ENCODE measurements at regions not wholly inside any gene's neighbourhood (a gene's known extent, or its start where the extent isn't known, plus 50 kb on each side); places are given as distances from the start of the nearest gene placed in this dataset.

DNA sequence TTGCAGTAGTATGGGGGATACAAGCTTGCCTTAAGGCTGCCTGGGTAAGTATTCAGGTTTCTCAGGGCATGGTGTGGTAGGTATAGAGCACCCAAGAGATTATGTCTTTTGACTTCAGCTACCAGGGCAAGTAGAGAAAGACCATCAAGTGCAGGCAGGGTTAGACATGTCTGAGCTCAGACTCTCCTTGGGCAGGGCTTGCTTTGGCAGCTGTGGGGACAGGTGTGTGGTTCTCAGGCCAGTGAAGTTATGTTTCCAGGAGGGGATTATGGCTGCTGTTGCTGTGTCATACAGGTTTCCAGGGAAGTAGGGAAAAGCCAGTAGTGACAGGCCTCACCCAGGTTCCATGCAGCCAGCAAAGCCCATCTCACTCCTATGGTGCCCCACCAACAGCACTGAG is 1040.4 kb downstream of the FLRT2 start:
- ATAC-seq (no peak), DNase-seq (no peak)
- Mint-ChIP-seq H3K9me3 (ENCODE audit: low read depth) (peaks cover 10% of the 10 kb centered on the region), H3K27me3 (no peaks in the 10 kb centered on the region), H3K36me3 (no peaks in the 10 kb centered on the region), H3K4me3 (no peak overlapping the region), H3K4me1 (no peaks in the 10 kb centered on the region), H3K27ac (no peak overlapping the region)
- CTCF ChIA-PET = no interaction called here

DNA sequence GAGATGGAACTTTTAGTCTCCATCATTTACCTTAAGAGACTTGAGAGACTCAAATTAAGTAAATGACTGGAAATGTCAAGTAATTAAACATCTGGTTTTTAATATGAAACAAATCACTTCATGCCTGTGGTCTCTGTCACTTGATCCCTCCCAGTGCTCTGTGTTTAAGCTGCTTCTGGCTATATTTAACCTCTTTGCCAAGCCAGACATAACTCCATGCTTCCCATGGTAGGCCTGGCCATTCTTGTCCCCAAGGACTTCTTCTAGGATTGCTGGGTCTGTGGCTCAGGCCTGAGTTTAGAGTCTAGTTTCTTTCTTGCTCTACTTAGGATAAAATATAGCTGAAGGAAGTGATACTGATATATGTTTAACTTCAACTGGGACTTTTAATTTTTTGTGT is 1013.6 kb downstream of the FLRT2 start:
- no peak overlapping the region for H3K27ac Mint-ChIP-seq
- peaks cover 3% of the 10 kb centered on the region for H3K9me3 Mint-ChIP-seq (ENCODE audit: low read depth)
- no peaks in the 10 kb centered on the region for H3K36me3 Mint-ChIP-seq
- DNase-seq (no peak), ATAC-seq (no peak)
- no peaks in the 10 kb centered on the region for H3K27me3 Mint-ChIP-seq
- CTCF ChIA-PET = no interaction called here
- no peak overlapping the region for H3K4me3 Mint-ChIP-seq
- no peaks in the 10 kb centered on the region for H3K4me1 Mint-ChIP-seq

DNA sequence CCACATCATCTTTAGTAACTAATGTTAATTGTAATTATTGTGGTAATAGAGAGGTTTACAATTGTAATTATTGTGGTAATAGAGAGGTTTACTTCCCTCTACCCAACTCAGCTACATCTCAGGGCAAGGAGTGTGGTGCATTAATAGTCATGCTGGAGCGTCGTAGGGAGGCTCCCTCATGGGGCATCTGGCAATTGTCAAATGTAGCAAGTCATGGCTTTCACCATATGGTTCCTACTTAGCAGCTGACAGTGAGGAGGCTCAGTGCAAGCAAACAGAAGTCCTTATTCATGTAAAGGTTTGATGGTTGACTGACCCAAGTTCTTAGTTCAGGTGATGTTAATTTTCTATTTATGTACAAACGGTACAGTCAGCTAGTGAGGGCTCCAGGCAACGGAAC is 1012.0 kb downstream of the FLRT2 start:
- Mint-ChIP-seq H3K4me3 (no peak overlapping the region), H3K27me3 (no peaks in the 10 kb centered on the region), H3K9me3 (ENCODE audit: low read depth) (peaks cover 6% of the 10 kb centered on the region), H3K27ac (no peak overlapping the region), H3K4me1 (no peaks in the 10 kb centered on the region), H3K36me3 (no peaks in the 10 kb centered on the region)
- CTCF ChIA-PET = no interaction called here
- ATAC-seq (no peak), DNase-seq (no peak)

DNA sequence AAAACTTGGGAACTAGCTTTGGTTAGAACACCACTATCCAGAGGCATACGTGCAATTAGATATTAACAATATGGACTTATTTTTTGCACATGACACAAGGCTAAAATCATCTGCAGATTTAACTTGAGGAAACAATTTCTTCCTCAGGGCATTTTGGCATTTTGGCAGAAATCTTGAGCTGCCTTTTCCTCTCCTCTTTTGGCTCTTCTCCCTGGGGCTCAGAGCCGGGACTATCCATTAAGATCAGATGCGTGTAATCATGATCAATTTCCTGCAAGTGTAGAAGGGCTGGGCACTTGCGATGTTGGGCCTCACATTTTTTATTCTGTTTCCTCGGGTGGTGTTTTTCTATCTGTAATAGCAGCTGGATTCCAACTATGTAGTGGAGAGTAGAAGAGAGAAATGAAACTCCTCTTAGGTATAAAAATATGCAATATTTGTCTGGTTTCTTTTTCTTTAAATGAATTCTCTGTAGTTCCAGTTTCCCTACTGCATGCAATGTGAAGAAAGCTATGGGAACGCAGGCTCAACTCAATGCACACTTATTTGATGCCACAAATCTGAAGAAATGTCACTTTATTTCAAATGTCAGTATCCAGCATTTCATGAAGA is 1010.8 kb downstream of the FLRT2 start:
- no peak overlapping the region for H3K4me3 Mint-ChIP-seq
- peaks cover 3% of the 10 kb centered on the region for H3K9me3 Mint-ChIP-seq (ENCODE audit: low read depth)
- DNase-seq (no peak), ATAC-seq (no peak)
- H3K4me1 Mint-ChIP-seq = no peaks in the 10 kb centered on the region
- no peaks in the 10 kb centered on the region for H3K27me3 Mint-ChIP-seq
- H3K36me3 Mint-ChIP-seq = no peaks in the 10 kb centered on the region
- CTCF ChIA-PET = no interaction called here
- H3K27ac Mint-ChIP-seq = no peak overlapping the region

DNA sequence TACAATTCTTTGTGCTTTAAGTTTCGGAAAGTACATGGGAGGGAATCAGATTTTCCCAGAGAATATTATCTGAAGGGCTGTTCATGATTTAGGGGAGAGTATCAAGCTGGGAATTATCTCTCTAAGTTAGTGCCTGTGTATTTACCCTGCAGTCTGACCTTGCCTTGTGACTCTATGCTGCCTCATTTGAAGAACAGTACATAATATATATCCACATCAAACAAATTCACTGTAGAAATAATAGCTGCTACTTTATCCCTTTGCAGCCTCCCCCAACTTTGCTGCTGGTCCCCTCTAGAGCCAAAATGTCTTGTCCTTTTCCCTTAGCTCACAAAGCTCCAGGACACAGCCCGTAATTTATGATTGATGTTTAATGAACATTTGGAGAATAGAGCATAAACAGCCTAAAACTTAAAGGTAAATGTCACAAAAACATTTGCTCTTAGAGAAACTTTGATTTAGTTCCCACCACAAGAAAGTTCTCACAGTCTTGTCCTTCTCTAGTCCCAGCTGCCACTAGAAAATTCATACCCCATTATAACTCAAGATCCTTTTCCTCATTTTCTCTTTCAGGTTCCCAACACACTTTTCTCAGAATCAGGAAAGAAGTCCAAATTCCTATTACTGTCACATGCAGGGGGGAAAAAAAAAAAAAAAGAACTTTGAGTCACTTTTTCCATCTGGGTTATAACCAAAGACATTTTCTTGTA is 1009.6 kb downstream of the FLRT2 start:
- ATAC-seq = no peak
- CTCF ChIA-PET = no interaction called here
- no peak for DNase-seq
- no peaks in the 10 kb centered on the region for H3K36me3 Mint-ChIP-seq
- H3K9me3 Mint-ChIP-seq (ENCODE audit: low read depth) = peaks cover 3% of the 10 kb centered on the region
- no peaks in the 10 kb centered on the region for H3K27me3 Mint-ChIP-seq
- no peaks in the 10 kb centered on the region for H3K4me1 Mint-ChIP-seq
- H3K4me3 Mint-ChIP-seq = no peak overlapping the region
- H3K27ac Mint-ChIP-seq = no peak overlapping the region

DNA sequence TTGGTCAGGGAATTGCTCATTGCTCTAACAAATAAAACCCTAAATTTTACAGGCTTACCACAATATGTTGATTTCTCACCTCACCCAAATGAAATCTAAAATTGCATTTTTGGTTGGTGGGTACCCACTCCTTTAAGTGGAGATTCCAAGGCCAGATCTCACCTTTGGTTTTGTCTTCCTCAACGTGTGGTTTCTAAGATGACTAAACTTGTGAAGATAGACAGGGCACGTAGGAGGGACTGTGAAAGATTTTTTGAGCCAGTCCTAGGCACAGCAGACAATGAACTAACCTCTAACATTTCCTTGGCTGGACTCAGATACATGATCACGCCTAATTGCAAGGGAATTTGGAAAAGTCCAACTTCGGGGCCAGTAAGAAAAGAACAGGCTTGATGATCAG is 1003.9 kb downstream of the FLRT2 start:
- DNase-seq (no peak), ATAC-seq (no peak)
- no peaks in the 10 kb centered on the region for H3K27me3 Mint-ChIP-seq
- no peak overlapping the region for H3K4me3 Mint-ChIP-seq
- no peaks in the 10 kb centered on the region for H3K36me3 Mint-ChIP-seq
- H3K27ac Mint-ChIP-seq = no peak overlapping the region
- CTCF ChIA-PET = no interaction called here
- no peaks in the 10 kb centered on the region for H3K4me1 Mint-ChIP-seq
- peaks cover 3% of the 10 kb centered on the region for H3K9me3 Mint-ChIP-seq (ENCODE audit: low read depth)

DNA sequence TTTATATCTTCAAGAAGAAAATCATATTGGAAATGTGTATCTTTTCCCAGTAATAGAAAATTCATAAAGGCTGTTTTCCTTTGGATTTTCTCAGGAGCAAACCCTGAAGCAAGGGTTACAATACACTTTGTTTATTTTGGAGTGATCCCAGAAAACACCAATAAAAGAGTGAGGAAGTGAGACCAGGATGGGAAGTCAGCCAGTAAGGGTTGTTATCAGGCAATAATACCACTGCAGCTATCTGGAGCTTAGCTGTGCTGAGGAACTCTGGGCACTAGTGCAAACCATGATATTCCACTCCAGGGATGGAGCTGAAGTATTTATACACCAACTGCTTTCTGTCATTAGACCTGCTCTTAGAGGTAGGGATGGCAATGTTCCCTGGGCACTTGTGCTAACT is 1002.3 kb downstream of the FLRT2 start:
- no peak for DNase-seq
- no peaks in the 10 kb centered on the region for H3K4me1 Mint-ChIP-seq
- no peaks in the 10 kb centered on the region for H3K9me3 Mint-ChIP-seq (ENCODE audit: low read depth)
- no peaks in the 10 kb centered on the region for H3K27me3 Mint-ChIP-seq
- H3K4me3 Mint-ChIP-seq = no peak overlapping the region
- CTCF ChIA-PET = no interaction called here
- no peaks in the 10 kb centered on the region for H3K36me3 Mint-ChIP-seq
- no peak for ATAC-seq
- H3K27ac Mint-ChIP-seq = no peak overlapping the region

DNA sequence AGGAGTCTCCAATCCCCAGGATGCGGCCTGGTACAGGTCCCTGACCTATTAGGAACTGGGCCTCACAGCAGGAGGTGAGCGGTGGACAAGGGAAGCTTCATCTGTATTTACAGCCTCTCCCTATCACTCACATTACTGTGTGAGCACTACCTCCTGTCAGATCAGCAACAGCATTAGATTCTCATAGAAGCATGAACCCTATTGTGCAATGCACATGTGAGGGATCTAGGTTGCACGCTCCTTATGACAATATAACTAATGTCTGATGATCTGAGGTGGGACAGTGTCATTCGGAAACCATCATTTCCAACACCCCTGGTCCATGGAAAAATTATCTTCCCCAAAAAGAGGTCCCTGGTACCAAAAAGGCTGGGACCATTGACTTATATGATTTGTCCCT is 1000.5 kb downstream of the FLRT2 start:
- H3K27ac Mint-ChIP-seq = no peak overlapping the region
- ATAC-seq (no peak), DNase-seq (no peak)
- H3K36me3 Mint-ChIP-seq = no peaks in the 10 kb centered on the region
- no peaks in the 10 kb centered on the region for H3K9me3 Mint-ChIP-seq (ENCODE audit: low read depth)
- H3K4me3 Mint-ChIP-seq = no peak overlapping the region
- no peaks in the 10 kb centered on the region for H3K4me1 Mint-ChIP-seq
- CTCF ChIA-PET = no interaction called here
- H3K27me3 Mint-ChIP-seq = no peaks in the 10 kb centered on the region

DNA sequence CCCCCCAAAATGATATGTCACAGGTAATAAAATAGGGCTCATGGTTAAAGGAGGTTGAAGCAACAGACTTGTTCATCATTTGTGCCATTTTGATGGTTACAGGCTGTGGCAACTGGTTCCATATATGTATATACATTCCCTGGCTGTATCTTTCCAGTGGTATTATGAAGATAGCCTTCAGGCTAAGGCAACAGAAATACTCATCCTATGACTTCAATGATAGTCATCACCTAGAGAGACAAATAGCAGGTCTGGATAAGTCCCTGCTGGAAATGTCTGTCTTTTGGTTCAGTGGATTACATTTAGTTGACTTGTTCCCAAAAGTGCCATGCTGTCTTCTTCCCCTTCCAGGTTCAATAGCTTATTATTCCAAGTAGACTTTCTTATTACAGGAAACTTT is 997.4 kb downstream of the FLRT2 start:
- H3K27ac Mint-ChIP-seq = no peak overlapping the region
- peaks cover 2% of the 10 kb centered on the region for H3K9me3 Mint-ChIP-seq (ENCODE audit: low read depth)
- no peak overlapping the region for H3K4me3 Mint-ChIP-seq
- DNase-seq (no peak), ATAC-seq (no peak)
- no peaks in the 10 kb centered on the region for H3K36me3 Mint-ChIP-seq
- H3K4me1 Mint-ChIP-seq = no peaks in the 10 kb centered on the region
- CTCF ChIA-PET = no interaction called here
- H3K27me3 Mint-ChIP-seq = no peaks in the 10 kb centered on the region

DNA sequence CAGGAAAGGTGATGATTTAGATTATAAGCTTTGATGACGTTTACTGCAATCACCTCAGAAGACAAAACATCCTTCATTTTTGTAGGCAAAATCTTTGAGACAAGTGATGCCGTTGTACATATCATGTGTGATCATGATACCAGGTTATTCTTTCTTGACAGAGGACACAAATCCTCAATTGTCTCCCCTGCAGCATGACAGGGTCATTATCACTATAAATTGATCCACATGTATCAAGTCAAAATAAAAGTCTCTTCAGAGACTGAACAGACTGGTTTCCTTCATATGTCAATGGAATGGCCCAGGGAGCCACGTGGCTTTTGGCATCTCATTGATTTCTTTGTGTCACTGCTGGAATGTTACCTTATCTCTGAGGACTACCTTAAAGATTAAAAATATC is 995.7 kb downstream of the FLRT2 start:
- ATAC-seq = no peak
- H3K4me1 Mint-ChIP-seq = no peaks in the 10 kb centered on the region
- H3K36me3 Mint-ChIP-seq = no peaks in the 10 kb centered on the region
- no peaks in the 10 kb centered on the region for H3K27me3 Mint-ChIP-seq
- H3K9me3 Mint-ChIP-seq (ENCODE audit: low read depth) = peaks cover 2% of the 10 kb centered on the region
- no peak for DNase-seq
- CTCF ChIA-PET = no interaction called here
- H3K4me3 Mint-ChIP-seq = no peak overlapping the region
- no peak overlapping the region for H3K27ac Mint-ChIP-seq

DNA sequence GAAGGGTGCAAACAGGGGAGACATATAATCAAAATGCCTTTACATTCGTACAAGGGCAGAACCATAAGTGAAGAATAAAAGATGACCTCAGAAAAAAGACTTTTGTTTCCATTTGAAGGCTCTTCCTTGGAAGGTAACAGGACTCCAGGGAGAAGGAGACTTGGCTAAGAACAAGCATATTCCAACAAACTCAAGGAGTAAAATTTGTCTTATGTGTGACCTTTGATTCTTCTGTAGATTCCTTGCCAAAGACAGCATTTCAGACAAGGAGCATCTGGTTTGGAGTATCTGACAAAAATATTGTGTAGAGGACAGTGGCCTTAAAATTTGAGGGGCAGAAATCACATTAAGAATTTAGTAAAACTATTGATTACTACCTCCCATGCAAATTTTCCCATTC is 991.9 kb downstream of the FLRT2 start:
- Mint-ChIP-seq H3K27ac (no peak overlapping the region), H3K36me3 (no peaks in the 10 kb centered on the region), H3K9me3 (ENCODE audit: low read depth) (peaks cover 2% of the 10 kb centered on the region), H3K27me3 (no peaks in the 10 kb centered on the region), H3K4me1 (no peaks in the 10 kb centered on the region), H3K4me3 (no peak overlapping the region)
- ATAC-seq (no peak), DNase-seq (no peak)
- CTCF ChIA-PET = no interaction called here

DNA sequence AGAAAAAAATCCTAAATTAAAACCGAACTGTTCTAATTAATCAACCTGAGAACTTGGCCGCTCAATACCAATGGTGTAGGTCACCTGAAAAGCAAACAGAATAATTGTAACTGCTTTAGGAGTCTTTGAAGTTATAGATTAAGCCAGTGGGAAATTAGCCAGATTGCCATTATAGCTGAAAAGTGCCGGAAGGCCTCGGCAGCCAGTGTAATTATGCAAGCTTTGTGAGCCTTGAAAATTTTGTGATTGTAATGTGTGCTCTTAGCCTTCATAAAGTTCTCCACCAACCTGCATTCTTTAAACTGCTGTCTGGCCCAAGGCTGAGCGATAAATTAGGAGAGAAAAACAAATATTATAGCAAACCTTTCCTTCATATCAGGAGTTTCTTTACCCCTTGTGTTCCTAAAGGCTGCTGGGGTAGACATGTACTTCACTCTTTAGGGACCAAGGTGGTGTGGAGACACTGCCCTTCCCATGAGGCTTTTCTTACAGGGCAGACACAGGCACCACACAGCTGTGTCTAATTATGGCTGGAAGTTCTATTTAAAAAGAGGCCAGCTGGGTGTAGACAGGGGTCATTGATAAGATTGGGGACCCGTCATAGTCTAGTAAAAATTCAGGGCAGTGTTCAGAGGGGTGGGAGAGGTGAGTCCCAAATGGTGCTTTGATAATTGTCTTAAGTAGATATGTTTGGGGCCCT is 991.2 kb downstream of the FLRT2 start:
- ATAC-seq (no peak), DNase-seq (no peak)
- Mint-ChIP-seq H3K36me3 (no peaks in the 10 kb centered on the region), H3K4me3 (no peak overlapping the region), H3K9me3 (ENCODE audit: low read depth) (peaks cover 2% of the 10 kb centered on the region), H3K27ac (no peak overlapping the region), H3K27me3 (no peaks in the 10 kb centered on the region), H3K4me1 (no peaks in the 10 kb centered on the region)
- CTCF ChIA-PET = no interaction called here

DNA sequence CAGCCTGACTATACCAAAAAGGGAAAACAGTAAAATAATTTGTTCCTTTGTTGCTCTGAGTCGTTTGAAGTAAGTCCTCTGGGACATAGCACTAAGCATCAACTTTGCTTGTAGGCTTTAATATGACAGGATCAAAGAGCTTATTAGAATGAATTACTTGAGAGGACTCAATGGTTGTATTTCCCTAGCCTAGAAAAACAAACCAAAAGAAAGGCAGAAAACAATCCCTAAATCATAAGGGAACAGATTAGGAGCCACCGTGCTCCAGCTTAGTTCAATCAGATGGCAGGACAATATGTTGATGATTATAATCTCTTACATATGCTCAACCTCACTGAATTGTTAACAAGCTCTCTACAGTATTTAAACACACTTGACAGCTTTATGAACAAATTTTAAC is 988.4 kb downstream of the FLRT2 start:
- Mint-ChIP-seq H3K36me3 (no peaks in the 10 kb centered on the region), H3K4me3 (no peak overlapping the region), H3K9me3 (ENCODE audit: low read depth) (peaks cover 3% of the 10 kb centered on the region), H3K27ac (no peak overlapping the region), H3K27me3 (no peaks in the 10 kb centered on the region), H3K4me1 (no peaks in the 10 kb centered on the region)
- no peak for ATAC-seq
- DNase-seq = no peak
- CTCF ChIA-PET = no interaction called here

DNA sequence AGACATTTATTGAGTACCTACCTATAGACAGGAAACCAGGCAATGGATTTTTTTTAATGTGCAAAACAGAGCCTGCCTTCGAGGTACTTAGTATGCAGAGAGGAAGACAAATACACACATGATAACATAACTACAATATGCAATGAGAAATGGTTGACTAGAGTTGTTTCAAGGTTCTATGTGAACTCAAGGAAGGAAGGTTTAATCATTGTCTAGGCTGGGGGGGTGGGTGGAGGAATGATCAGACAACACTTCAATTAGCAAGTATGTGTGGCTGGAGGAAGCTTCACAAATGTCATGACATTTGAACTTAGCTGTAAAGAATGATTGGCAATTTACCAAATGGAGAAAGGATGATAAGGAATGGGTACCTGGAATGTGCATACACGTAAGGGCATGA is 985.3 kb downstream of the FLRT2 start:
- Mint-ChIP-seq H3K9me3 (ENCODE audit: low read depth) (peaks cover 6% of the 10 kb centered on the region), H3K27ac (no peak overlapping the region), H3K4me3 (no peak overlapping the region), H3K4me1 (no peaks in the 10 kb centered on the region), H3K36me3 (no peaks in the 10 kb centered on the region), H3K27me3 (no peaks in the 10 kb centered on the region)
- ATAC-seq (no peak), DNase-seq (no peak)
- CTCF ChIA-PET = no interaction called here

Data from activated CD8-positive, alpha-beta memory T cell treated with anti-CD3 and anti-CD28 coated beads, Interleukin-2, amount 10 ng/mL, durations not matched to agents 7 days and 5 days (primary cell).